Keratinocyte (primary cell): ENCODE measurements at regions not wholly inside any gene's neighbourhood (a gene's known extent, or its start where the extent isn't known, plus 50 kb on each side); places are given as distances from the start of the nearest gene placed in this dataset.

Experiments used
- CTCF ChIP-seq, 3 experiments: IDR thresholded peaks in 1 of 3; conservative IDR thresholded peaks in 1 of 3; optimal IDR thresholded peaks in 1 of 3; 2 replicates in 2 of 3; 3 replicates in 1 of 3; pipeline versions ENCODE3 to v1.5.1; 2011; ENCODE audit warnings: low read length in 3 of 3, mild to moderate bottlenecking in 3 of 3, moderate library complexity in 2 of 3, control low read depth in 1 of 3, inconsistent platforms in 1 of 3; ENCODE audit not compliant: insufficient read depth in 2 of 3; ENCODE audit errors: extremely low read depth in 1 of 3
- EZH2 ChIP-seq: IDR thresholded peaks from one replicate; pipeline ENCODE4 v1.6.1; 2012; ENCODE audit warnings: inconsistent platforms, mild to moderate bottlenecking, low read length, moderate library complexity

GRCh38 chr13:80873589-80873988 lies 532.7 kb upstream of the SPRY2 start:
- TF ChIP-seq CTCF (optimal IDR thresholded peaks at IDR 0.05 in 1 of 3, IDR thresholded peaks at IDR 0.05 in 1 of 3, conservative IDR thresholded peaks at IDR 0.05 in 1 of 3; ENCODE audit: extremely low read depth in 1 of 3, insufficient read depth in 2 of 3, low read length in 3 of 3) (no peak), EZH2 (no peak)
